PC-9 (cell line): ENCODE measurements at regions not wholly inside any gene's neighbourhood (a gene's known extent, or its start where the extent isn't known, plus 50 kb on each side); places are given as distances from the start of the nearest gene placed in this dataset.

ENCODE experiments used
- BruUV-seq: library from RNA; stranded (reverse); fragments of 400-500 nt; replicated peaks from 2 replicates; lab custom pipeline; 2021; lab: Mats Ljungman, UMichigan
- CTCF ChIA-PET: fragments of 300-600 bp; sonication (Branson Sonifier 250); formaldehyde crosslinking; loops from one replicate; lab custom pipeline; 2022; ENCODE audit warnings: antibody characterized with exemption; lab: Charles Lee
- POLR2A ChIA-PET: fragments of 300-600 bp; sonication (Branson Sonifier 250); formaldehyde crosslinking; loops from one replicate; lab custom pipeline; 2022; ENCODE audit warnings: antibody characterized with exemption; ENCODE audit not compliant: unreplicated experiment; lab: Charles Lee
- DNase-seq, 2 experiments: peaks; one replicate each; pipeline versions ENCODE4 v3.0.0 to v3.0.0-alpha.2; 2015 to 2022; ENCODE audit warnings: mixed read lengths in 1 of 2
- H2AFZ ChIP-seq: fragments of 200-600 bp; sonication (generic); 2 replicates; pipeline ENCODE4 v1.8.1; 2017; ENCODE audit warnings: antibody characterized with exemption
- H3F3A ChIP-seq: fragments of 200-600 bp; sonication (generic); 2 replicates; pipeline ENCODE4 v1.8.1; 2017; ENCODE audit warnings: antibody characterized with exemption, mild to moderate bottlenecking, low read depth; ENCODE audit not compliant: insufficient read depth
- H3K27ac ChIP-seq: fragments of 200-600 bp; sonication (generic); 2 replicates; pipeline ENCODE4 v1.6.1; 2016; ENCODE audit warnings: mixed run types
- H3K27me3 ChIP-seq: fragments of 200-600 bp; sonication (generic); 2 replicates; pipeline ENCODE4 v1.6.1; 2016; ENCODE audit warnings: low read depth, mixed run types; ENCODE audit not compliant: insufficient read depth
- H3K36me3 ChIP-seq: fragments of 200-600 bp; sonication (generic); 2 replicates; pipeline ENCODE4 v1.6.1; 2016; ENCODE audit warnings: low read depth, mixed run types
- H3K4me1 ChIP-seq: fragments of 200-600 bp; sonication (generic); replicated peaks from 2 replicates; pipeline ENCODE4 v1.6.1; 2016; ENCODE audit warnings: mixed run types; ENCODE audit not compliant: insufficient read depth
- H3K4me2 ChIP-seq: fragments of 200-600 bp; sonication (generic); 2 replicates; pipeline ENCODE4 v1.6.1; 2017; ENCODE audit warnings: mixed run types
- H3K4me3 ChIP-seq: fragments of 200-600 bp; sonication (generic); 2 replicates; pipeline ENCODE4 v1.6.1; 2016; ENCODE audit warnings: mixed run types
- H3K79me2 ChIP-seq: fragments of 200-600 bp; sonication (generic); 2 replicates; pipeline ENCODE4 v1.6.1; 2017; ENCODE audit warnings: low read depth, mixed run types
- H3K9me2 ChIP-seq: fragments of 200-600 bp; sonication (generic); 2 replicates; pipeline ENCODE4 v1.8.1; 2017; ENCODE audit warnings: mild to moderate bottlenecking; ENCODE audit not compliant: insufficient read depth
- H3K9me3 ChIP-seq: fragments of 200-600 bp; sonication (generic); 2 replicates; pipeline ENCODE4 v1.8.1; 2016; ENCODE audit warnings: low read depth; ENCODE audit not compliant: insufficient read depth
- H4K20me1 ChIP-seq: fragments of 200-600 bp; sonication (generic); 2 replicates; pipeline ENCODE4 v1.8.1; 2017; ENCODE audit not compliant: insufficient read depth
- EZH2 ChIP-seq: fragments of 200-600 bp; sonication (generic); IDR thresholded peaks from 2 replicates; pipeline ENCODE4 v1.8.0; 2017; ENCODE audit warnings: antibody characterized with exemption, low read depth
- intact Hi-C: fragments of 100-400 bp; cut with micrococcal nuclease; formaldehyde crosslinking; loops from one replicate; pipeline ENCODE4 v1.10.0; 2022; ENCODE audit not compliant: unreplicated experiment
- TF ChIP-seq, protein P1 (sequence below): fragments of 200-600 bp; sonication (generic); conservative IDR thresholded peaks from 2 replicates; pipeline ENCODE4 v1.6.1; 2017; ENCODE audit warnings: mixed run types, antibody characterized with exemption, mild to moderate bottlenecking, moderate library complexity

- Histone ChIP-seq H3K27me3 (no peaks in the 10 kb centered on the region), H3F3A (peaks cover 12% of the 10 kb centered on the region; the same call in 1 of the 2 replicates), H3K27ac (no peak overlapping the region), H3K79me2 (no peaks in the 10 kb centered on the region), H3K4me2 (no peak overlapping the region), H3K9me2 (no peaks in the 10 kb centered on the region), H3K4me3 (no peak overlapping the region), H3K4me1 (0 out of 2 replicates have a peak, but pooled peaks cover 10% of the 10 kb centered on the region), H3K36me3 (no peaks in the 10 kb centered on the region), H3K9me3 (peaks cover 6% of the 10 kb centered on the region; the same call in 1 of the 2 replicates), H2AFZ (no peak overlapping the region), H4K20me1 (no peaks in the 10 kb centered on the region)
- POLR2A ChIA-PET = no interaction called here
- no peak for DNase-seq
- BruUV-seq = no TSS peak
- no peak for TF ChIP-seq EZH2
- TF ChIP-seq, protein P1, sequence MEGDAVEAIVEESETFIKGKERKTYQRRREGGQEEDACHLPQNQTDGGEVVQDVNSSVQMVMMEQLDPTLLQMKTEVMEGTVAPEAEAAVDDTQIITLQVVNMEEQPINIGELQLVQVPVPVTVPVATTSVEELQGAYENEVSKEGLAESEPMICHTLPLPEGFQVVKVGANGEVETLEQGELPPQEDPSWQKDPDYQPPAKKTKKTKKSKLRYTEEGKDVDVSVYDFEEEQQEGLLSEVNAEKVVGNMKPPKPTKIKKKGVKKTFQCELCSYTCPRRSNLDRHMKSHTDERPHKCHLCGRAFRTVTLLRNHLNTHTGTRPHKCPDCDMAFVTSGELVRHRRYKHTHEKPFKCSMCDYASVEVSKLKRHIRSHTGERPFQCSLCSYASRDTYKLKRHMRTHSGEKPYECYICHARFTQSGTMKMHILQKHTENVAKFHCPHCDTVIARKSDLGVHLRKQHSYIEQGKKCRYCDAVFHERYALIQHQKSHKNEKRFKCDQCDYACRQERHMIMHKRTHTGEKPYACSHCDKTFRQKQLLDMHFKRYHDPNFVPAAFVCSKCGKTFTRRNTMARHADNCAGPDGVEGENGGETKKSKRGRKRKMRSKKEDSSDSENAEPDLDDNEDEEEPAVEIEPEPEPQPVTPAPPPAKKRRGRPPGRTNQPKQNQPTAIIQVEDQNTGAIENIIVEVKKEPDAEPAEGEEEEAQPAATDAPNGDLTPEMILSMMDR = no peak
- CTCF ChIA-PET = no interaction called here
- intact Hi-C loops = no loop called here
These were observed 66.7 kb upstream of the FYN start for GRCh38 chr6:111939902-111940301.

DNA sequence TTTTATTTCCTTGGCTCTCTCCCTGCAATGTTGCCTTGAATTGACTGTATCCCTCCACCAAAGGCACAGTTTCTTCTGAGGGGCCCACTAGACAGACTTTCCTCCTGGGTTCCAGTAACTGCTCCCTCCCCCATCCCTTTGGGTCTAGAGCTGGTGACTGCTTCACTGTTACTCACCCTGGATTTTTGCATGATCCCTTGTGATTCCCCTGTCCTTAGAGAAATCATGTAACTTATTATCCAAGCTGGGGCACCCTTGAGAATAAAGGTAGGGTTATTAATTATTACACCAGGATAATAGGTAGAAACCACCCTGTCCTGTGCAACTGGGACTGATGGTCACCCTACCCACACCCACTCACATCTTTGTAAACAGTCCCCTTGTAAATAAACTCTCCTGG is 67.5 kb upstream of the FYN start:
- H3K4me2 ChIP-seq = no peak overlapping the region
- 0 out of 2 replicates have a peak, but pooled peaks cover 10% of the 10 kb centered on the region for H3K4me1 ChIP-seq
- H3K79me2 ChIP-seq = no peaks in the 10 kb centered on the region
- H3K9me2 ChIP-seq = no peaks in the 10 kb centered on the region
- ChIA-PET CTCF (no interaction called here), POLR2A (no interaction called here)
- intact Hi-C loops = no loop called here
- no peak for DNase-seq
- no peaks in the 10 kb centered on the region for H3K36me3 ChIP-seq
- H4K20me1 ChIP-seq = no peaks in the 10 kb centered on the region
- peaks cover 6% of the 10 kb centered on the region; the same call in 1 of the 2 replicates for H3K9me3 ChIP-seq
- H3K27me3 ChIP-seq = no peaks in the 10 kb centered on the region
- no peak overlapping the region for H2AFZ ChIP-seq
- no peak overlapping the region for H3K27ac ChIP-seq
- H3F3A ChIP-seq = peaks cover 12% of the 10 kb centered on the region; the same call in 1 of the 2 replicates
- BruUV-seq = no TSS peak
- H3K4me3 ChIP-seq = no peak overlapping the region
- no peak for TF ChIP-seq EZH2
- TF ChIP-seq, protein P1 = no peak

- peaks cover 6% of the 10 kb centered on the region; the same call in 1 of the 2 replicates for H3K9me3 ChIP-seq
- TF ChIP-seq, protein P1 = no peak
- no peak for TF ChIP-seq EZH2
- ChIA-PET POLR2A (no interaction called here), CTCF (no interaction called here)
- no peaks in the 10 kb centered on the region for H3K27me3 ChIP-seq
- intact Hi-C loops = no loop called here
- no peaks in the 10 kb centered on the region for H3K36me3 ChIP-seq
- H3K9me2 ChIP-seq = no peaks in the 10 kb centered on the region
- H3K79me2 ChIP-seq = no peaks in the 10 kb centered on the region
- H3K27ac ChIP-seq = no peak overlapping the region
- no peak overlapping the region for H3K4me3 ChIP-seq
- no peak for DNase-seq
- no peaks in the 10 kb centered on the region for H4K20me1 ChIP-seq
- H3K4me2 ChIP-seq = no peak overlapping the region
- BruUV-seq = no TSS peak
- H2AFZ ChIP-seq = no peak overlapping the region
- H3F3A ChIP-seq = peaks cover 12% of the 10 kb centered on the region; the same call in 1 of the 2 replicates
- H3K4me1 ChIP-seq = 0 out of 2 replicates have a peak, but pooled peaks cover 10% of the 10 kb centered on the region
These were observed 68.6 kb upstream of the FYN start for GRCh38 chr6:111941686-111942330.
